ENCODE measurements at regions not wholly inside any gene's neighbourhood (a gene's known extent, or its start where the extent isn't known, plus 50 kb on each side); places are given as distances from the start of the nearest gene placed in this dataset.

DNA sequence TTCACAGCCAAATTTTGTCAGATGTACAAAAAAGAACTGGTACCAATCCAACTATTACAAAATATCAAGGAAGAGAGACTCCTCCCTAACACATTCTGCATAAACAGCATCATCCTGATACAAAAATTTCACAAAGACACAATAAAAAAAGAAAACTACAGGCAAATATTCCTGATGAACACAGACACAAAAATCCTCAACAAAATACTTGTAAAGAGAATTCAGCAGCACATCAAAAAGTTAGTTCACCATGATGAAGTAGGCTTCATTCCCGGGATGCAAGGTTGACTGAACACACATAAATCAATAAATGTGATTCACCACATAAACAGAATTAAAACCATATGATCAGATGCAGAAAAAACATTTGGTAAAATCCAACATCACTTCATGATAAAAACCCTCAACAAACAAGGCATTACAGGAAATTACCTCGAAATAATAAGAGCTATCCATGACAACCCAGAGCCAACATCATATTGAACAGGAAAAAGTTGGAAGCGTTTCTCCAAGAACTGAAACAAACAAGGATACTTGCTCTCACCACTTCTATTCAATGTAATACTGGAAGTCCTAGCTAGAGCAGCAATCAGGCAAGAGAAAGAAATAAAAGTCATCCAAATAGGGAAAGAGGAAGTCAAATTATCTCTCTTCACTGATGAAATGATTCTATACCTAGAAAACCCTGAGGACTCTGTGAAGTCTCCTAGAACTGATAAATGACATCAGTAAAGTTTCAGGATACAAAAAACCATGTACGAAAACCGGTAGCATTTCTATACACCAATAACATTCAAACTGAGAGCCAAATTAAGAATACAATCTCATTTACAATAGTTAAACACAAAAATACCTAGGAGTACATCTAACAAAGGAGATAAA lies 223.1 kb downstream of the REEP3 start:
- no peak for DNase-seq (ENCODE audit: low spot score)

DNA sequence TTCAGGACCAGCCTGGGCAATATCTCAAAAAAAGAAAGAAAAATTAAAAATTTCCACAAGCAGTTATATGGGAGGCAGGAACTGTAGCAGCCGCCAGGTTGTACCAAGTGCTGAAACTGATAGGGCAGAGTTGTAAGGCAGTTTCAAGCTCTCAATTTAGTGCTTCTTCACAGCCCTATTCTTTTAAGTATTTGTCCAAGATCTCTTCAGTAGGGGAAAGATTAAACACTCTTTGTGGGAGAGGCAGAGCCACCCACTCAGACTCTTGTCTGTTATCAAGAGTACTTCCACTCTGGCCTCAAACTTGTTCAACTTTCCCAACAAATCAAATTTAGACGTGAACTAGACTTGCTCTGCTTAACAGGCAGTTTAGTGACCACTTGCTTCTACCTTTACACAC lies 228.7 kb downstream of the REEP3 start:
- DNase-seq (ENCODE audit: low spot score) = no peak

DNA sequence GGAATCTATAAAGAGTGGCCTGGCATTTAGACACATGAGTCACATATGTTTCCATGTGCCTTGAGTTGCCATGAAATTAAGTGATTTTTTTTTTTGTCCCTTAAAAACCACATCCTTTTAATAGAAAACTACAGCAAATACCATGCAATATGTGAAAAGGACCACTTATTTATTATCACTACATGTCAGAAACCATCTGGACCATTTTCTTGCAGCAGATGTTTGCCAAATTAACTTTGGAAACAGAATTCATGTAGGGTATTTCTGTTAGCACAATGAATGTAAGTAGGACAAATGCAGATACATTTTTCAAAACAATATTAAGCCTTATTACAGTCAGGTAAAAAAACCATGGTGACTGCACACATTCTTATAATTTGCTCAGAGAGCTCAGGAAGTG lies 230.6 kb downstream of the REEP3 start:
- no peak for DNase-seq (ENCODE audit: low spot score)

DNA sequence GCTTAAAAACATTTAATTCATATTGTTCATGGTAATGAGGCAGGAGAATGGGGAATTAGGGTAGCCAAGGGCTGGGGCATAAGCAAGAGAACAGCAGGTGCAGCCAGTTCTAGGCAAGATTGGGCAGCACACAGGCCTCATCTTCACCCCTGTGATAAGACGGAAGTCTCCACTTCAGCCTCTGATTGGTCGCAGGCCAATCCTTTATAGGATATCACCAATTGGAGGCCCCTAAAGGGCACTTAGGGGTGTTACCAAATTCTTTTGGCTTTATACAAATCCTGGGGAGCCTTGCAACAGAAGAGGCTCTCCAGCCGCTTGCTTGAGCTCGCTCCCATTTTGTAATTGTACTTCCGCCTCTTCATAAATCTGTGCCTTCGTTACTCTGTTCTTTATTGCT lies 231.1 kb downstream of the REEP3 start:
- DNase-seq (ENCODE audit: low spot score) = no peak

DNA sequence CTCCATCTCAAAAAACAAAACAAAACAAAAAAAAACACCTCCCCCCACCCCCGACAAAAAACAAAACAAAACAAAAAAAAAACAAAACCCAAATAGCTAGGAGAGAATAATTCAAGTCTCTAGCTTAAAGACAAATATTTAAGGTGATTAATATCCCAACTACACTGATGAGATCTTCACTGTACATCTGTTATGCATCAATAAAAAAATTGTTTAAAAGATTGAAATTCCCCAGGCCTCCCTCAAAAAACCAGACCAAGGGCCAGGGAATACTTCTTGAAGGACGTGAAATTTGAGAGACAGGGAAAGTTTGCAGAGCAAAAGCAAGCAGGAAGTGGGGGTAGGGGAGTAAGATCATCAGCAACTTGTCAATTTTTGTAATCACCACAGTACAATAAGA lies 232.6 kb downstream of the REEP3 start:
- no peak for DNase-seq (ENCODE audit: low spot score)

DNA sequence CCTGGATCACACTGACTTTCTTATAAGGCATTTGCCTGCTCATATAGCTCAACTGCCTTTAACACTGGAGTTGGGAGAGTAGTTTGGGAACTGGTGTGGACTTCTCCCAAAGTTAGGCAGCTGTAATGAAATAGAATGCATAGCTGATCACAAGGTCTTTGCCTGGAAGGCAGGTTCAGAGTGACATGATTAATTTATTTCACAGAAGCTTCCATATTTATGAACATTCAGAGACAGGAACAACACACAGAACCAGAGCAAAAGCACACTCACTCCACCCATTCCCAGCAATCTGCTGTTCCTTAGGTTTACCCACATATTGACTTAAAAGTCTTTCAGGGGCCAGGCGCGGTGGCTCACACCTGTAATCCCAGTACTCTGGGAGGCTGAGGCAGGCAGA lies 234.2 kb downstream of the REEP3 start:
- DNase-seq (ENCODE audit: low spot score) = no peak

DNA sequence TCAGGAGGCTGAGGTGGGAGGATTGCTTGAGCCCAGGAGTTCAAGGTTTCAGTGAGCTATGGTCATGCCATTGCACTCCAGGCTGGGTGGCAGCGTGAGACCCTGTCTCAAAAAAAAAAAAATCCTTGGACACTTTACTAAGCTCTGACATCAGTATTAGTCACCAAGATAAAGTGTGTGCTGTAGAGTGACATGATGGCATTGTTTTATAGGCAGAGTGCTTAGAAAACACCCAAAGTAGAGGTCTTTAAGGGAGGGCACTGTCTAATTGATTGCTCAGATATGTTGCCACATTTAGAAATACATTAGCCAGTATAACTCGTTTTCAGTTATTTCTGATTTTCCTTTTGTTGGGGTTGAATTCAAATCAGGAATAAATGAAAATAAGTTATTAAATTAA lies 235.9 kb downstream of the REEP3 start:
- DNase-seq (ENCODE audit: low spot score) = no peak

DNA sequence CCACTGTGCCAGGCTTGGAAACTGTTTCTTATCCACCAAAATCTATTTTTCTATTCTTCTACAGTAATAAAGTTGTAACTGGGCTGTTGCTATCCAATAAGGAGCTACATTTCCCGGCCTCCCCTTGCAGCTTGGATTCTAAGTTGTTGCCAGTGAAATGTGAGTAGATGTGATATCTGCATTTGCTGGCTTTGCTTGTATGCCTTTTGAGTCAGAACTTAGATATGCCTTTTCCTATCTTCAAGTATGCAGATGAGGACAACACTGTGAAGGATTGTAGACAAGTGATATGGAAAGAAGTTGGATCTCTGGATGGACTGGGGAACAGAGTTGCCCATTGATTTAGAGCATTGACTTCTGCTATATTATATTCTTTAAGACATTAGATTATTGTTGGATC lies 236.9 kb downstream of the REEP3 start:
- DNase-seq (ENCODE audit: low spot score) = no peak

DNA sequence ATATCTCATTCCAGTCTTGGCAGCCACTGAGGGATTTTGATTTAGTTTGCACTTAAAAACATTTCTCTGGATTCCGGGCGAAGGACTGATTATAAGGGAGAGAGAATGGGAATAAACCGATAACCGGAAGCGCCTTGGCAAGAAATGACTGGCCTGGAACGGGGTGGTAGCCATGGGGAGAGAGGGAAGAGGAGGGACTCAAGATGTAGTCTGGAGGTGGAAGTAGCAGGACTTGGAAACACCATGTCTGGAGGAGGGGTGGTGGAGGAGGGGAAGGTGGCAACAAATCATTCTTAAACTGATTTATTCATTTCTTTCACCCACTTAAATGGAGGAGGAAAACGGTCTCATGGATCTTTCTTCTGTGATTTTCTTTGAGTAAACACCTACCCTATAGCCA lies 238.1 kb downstream of the REEP3 start:
- DNase-seq (ENCODE audit: low spot score) = no peak

DNA sequence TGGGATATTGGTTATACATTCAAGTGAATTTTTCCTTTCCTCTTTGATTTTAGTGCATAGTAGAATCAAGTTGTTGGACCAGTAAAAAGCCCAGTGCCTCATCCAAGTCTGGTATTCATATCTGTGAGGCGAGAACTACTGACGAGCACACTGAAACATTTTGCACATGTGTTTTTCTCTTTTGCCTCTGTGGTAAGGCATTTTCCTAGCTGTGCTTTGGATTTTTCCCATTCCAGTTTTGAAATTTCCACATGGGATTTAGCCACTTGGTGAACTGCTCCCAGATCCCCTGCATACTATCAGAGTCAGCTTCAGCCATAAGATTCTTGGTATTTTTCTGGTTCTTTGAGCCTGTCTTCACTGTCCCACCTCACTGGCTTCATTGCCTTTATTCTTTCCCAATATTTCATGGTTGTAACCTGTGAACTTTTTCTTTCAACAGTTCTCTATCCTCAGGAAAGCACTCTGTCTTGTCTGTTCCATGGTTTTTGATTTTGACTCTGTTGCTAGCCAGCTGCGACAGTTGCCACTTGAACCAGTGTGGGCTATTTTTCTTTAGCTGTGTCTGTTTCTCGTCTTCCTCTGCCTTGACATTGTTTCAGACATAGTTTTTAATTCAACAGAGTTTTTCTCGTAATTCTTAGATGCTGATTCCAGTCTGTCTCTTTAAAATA lies 239.0 kb downstream of the REEP3 start:
- DNase-seq (ENCODE audit: low spot score) = no peak

DNA sequence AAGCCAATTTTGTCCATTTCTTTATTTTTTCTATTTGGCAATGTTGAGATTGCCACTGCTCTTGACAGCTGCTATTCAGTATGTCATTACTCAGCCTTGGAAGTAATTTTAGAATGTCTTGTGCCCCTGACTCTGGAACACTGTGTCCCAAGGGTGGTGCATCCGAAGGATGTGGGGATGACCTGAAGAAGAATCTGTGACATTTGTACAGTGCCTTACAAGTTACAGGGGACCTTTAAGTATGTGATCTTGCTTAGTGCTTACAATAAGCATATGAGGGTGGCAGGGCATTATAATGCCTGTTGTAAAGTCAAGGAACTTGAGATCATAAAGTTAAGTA lies 239.5 kb downstream of the REEP3 start:
- DNase-seq (ENCODE audit: low spot score) = no peak

DNA sequence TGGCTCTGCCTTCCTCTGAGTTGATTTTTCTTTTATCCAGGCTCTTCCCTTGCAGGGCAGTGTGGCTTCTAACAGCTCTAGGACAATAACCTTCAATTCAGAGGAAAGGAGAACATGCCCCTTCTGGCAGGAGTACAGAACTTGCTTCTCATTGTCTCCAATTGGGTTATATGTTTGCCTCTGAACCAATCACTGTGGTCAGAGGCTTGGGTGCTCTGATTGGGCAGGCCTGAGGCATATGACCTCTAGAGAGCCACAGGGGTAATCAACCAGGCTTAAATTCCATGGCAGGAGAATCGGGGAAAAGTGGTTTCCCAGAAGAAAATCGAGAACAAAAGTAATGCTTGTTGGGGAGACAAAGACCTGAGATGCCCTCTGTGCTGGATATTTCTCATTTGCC lies 240.0 kb downstream of the REEP3 start:
- no peak for DNase-seq (ENCODE audit: low spot score)

DNA sequence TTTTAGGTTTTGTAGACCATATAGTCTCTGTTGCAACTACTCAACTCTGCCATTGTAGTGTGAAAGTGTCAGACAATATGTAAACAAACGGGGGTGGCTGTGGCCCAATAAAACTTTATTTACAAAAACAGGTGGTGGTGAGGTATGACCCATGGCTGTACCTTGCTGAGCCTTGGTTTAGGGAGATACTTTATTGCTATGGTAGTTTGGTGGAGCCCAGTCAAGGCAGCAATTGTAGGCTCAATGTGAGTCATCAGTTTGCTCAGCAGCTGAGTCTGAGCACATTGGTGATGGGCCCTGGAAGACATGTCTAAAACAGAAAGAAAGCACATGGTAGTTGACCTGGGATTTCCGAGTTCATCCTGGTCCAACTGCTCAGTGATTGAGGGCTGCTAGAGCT lies 242.5 kb downstream of the REEP3 start:
- no peak for DNase-seq (ENCODE audit: low spot score)

DNA sequence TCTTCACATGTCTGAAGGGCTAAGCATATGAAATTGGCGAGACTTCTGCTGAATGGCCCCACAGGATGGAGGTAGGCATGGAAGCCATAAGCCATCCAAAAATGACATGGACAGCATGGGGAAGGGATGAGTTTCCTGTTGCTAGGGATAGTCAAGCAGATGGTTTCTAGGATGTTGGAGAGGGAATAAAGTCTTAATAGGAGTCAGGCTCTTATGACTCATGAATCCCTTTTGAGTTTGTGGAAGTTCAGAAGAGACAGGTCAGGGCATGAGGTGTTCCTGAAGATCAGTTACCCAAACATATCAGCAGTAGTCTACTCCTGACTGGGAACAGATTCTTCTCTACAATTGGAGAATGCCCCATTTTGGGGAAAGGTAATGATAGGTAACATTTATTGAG lies 243.9 kb downstream of the REEP3 start:
- no peak for DNase-seq (ENCODE audit: low spot score)

DNA sequence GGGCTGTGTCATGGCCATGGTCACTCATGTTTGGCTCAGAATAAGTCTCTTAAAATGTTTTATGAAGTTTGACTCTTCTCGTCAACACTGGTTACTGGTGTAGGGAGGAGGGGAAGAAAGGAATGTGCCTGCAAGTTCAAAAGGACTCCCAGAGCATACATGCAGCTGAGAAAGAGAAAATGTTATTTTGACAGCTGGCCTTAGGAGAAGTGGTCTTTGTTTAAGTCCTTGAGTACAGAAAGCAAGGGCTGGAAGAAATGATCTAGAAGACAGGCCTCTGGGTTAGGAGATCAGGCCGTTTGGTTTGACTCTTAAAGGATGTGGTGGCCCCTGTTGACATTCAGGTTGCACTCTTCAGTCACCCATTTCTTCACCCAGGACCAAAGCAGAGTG lies 245.5 kb downstream of the REEP3 start:
- no peak for DNase-seq (ENCODE audit: low spot score)

DNA sequence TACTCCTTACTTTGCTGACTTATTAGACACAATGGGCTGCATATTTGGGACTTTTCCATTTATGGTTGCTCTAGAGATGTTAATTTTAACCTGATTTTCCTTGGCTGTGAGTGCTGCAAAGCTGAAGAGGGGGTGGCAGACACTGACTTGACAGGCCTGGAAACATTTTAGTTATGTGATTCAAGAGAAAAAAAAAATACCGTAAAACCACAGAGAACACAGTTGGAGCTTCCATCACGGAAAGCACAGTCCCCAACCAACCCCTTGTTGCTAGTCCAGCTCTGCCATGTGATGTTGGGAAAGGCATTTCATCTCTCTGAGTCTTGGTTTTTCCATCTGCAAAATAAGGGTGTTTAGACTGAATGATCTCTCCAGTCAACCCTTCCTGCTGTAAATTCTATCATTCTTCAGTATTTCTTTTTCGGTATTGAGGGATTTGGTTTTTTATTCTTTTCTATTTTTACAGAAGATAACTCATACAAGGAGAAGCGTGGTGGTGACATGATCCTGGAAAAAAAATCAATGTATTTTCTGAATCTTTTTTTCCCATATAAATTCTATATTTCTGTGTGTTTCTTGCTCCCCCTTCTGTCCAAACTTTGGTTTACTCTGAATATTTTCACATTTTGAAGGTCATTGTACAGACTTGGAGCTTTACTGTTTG lies 246.1 kb downstream of the REEP3 start:
- DNase-seq (ENCODE audit: low spot score) = no peak

DNA sequence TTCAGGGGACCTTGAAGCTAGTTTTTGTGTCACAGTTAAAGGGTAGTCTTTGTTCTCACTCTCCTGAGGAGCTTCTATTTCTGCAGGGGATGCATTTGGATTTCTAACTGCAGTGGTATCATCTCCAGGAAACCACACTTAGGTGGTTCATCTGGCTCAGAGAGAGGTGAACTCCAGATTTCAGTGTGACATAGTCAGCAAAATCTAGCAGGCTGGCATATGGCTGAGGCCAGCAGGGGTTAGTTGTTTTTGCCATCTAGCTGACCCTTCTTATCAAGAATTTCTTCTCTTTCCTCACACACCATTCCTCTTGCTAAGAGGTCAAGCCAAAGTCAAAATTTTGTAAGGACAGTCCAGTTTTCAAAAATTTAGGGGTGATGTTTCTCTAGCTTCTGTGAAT lies 248.2 kb downstream of the REEP3 start:
- DNase-seq (ENCODE audit: low spot score) = no peak

DNA sequence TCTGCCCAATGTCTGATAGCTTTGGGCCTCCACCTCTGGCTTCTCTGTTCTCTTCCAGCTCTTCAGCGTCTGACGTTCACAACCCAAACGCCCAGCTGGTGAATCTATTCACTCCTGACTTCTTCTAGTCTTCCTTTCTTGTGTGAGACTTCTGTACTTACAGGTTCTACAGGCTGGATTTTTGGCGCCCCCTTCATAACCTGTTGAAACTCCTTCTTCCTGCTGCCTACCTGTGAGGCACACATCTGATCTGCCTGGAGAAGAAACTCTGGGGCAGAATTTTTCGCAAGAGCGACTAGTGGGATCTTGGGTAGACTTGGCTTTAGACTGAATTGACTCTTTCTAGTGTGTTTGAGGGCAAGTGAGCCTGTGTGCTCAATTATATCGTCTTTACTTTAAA lies 249.3 kb downstream of the REEP3 start:
- no peak for DNase-seq (ENCODE audit: low spot score)

DNA sequence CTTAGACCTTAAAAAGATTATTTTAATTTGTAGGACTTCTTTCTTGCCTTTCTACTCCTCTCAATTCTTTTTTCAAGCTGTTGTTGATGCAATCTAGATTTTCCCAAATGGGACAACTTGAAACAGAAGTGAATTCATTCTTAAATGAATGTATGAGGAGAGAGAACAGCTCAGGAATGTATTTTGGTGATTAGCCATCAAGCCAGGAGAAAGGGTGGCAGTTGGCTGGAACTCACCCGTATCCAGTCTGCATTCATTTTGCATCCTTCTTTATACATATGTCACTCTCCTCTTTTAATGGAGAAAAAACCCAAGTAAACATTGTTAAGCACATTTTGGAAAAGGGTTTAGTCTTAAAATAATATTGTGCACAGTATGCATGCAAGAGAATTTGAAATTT lies 251.3 kb downstream of the REEP3 start:
- DNase-seq (ENCODE audit: low spot score) = no peak

DNA sequence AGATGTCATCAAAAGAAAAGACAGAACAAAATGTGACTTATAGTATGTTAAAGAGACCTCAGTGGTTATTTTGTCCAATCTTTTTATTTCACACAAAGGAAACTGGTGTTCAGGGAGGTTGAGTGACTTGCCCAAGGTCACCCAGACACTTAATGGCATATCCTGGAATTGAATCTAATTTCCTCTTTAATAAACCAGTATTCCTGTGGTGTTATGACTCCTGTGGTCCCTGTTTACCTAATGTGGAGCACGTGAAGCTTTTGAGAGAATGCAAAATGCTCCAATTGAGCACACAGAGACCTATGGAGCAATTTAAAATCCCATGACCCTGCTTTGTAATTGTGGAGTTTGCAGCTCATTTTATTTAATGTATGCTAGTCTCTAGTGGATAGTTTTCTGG lies 251.9 kb downstream of the REEP3 start:
- no peak for DNase-seq (ENCODE audit: low spot score)

DNA sequence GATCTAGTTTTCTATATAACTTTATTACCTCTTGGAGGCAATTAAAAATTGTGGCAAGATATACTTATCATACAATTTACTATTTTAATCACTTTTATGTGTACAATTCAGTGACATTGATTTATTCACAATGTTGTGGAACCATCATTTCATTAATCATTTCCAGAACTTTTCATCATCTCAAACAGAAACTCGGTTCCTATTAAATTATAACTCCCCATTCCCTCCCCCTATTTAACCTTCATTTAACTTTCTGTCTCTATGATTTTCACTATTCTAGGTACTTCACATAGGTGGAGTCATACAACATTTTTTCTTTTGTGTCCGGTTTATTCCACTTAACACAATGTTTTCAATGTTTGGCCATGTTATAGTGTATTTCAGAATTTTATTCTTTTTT lies 252.8 kb downstream of the REEP3 start:
- DNase-seq (ENCODE audit: low spot score) = no peak

DNA sequence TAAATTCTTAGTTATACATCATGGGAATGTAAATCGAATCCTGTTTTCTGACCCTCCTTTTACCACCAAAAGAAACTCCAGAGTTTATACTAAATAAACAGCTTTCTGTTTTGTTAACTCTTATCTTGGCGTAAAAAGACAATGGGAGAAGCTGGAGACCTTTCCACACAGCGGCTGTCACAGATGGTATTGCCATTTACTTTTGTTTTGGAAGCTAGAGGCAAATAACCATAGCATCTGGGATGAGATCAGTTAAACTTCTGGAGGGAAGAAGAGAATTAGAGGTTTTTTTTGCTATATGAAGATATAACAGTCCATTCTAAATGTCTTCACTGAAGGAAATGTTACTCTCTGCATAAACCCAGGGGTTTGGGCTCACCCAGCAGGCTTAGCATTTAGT lies 258.9 kb downstream of the REEP3 start:
- DNase-seq (ENCODE audit: low spot score) = no peak

DNA sequence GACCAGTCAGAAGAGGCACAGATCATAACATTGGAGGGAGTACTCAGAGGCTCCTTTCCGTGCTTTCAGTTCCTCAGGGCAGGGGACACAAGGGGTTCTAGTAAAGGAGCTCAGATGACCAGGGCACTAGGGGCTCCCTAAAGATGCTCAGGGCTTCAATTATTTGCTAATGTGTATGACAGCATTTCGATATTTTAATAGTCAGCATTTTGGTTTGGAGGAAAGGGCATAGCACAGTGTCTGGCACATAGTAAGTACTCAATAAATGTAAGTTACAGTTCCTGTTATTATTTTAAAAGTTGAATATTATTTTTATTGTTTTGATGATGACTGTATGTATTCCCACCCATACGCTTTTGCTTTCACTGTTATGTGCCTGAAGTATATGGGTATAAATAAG lies 260.0 kb downstream of the REEP3 start:
- DNase-seq (ENCODE audit: low spot score) = no peak

All from globus pallidus (tissue), 1 donor.